ENCODE measurements at regions not wholly inside any gene's neighbourhood (a gene's known extent, or its start where the extent isn't known, plus 50 kb on each side); places are given as distances from the start of the nearest gene placed in this dataset.
"Not testable (repeated sequence)": the region's sequence is repeated elsewhere in the genome, so short reads cannot be mapped to it uniquely, and the experiment has no call there.

- Histone ChIP-seq H3K27me3 (no peaks in the 10 kb centered on the region), H3K9me3 (replicated peaks) (no peaks in the 10 kb centered on the region), H3K4me3 (no peak overlapping the region), H3K4me1 (peaks cover 3% of the 10 kb centered on the region; the same call in 1 of the 2 replicates), H3K36me3 (no peaks in the 10 kb centered on the region), H3K27ac (no peak overlapping the region)
- no peak for DNase-seq
Observed at GRCh38 chr21:38072489-38072888, 156.2 kb upstream of the KCNJ6 start.

DNA sequence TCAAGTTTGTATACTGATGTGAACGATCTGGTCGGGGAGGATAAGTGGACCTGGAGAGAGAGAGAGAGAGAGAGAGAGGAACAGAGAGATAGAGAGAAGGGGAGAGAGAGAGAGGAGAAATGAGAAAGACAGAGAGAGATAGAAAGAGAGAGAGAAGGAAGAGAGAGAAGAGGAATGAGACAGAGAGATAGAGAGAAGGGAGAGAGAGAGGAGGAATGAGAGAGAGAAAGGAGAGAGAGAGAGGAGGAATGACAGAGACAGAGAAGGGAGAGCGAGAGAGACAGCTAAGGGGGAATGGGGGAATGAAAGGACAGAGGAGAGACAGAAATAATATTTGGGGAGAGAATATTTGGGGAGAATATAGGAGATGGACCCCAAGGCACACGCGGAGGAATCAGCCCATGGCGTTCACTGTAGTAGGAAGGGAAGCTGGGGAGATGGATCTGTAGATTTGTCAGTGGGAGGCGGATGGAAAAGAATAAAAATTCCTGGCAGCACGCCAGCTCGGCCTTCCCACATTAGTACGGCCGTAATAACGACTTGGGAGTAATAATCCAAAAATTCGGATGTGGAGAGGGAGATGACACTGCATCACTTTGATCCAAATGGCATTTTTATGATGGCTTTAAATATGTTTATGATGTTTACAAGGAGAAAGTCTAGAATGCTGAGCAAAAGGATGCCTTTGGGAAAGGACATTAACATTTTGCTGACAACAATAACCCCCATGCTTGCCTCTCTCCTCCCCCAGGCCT is 159.8 kb upstream of the KCNJ6 start:
- Histone ChIP-seq H3K4me3 (no peak overlapping the region), H3K36me3 (no peaks in the 10 kb centered on the region), H3K9me3 (replicated peaks) (no peaks in the 10 kb centered on the region), H3K27ac (no peak overlapping the region), H3K4me1 (no peaks in the 10 kb centered on the region), H3K27me3 (no peaks in the 10 kb centered on the region)
- peak in 1 of 2 experiments; percentile 5 for DNase-seq

DNA sequence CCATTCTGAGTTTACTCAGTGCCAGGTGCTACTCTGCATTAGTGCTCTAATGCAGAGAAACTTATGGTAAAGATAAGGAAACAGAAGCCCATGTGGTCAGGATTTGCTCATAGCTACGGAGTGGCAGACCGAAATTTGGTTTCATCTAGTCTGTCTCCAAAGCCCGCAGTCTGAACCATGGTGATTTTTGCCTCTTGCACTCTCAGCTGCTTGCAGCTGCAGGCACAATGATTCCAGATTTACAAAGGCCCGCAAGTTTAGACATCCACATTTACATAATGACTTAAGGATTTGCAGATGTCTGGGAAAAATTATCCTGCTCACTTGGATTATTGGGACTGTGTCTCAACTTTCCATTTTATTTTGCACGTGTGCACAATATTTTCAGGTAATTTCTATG is 161.3 kb upstream of the KCNJ6 start:
- Histone ChIP-seq H3K27me3 (no peaks in the 10 kb centered on the region), H3K9me3 (replicated peaks) (no peaks in the 10 kb centered on the region), H3K4me3 (no peak overlapping the region), H3K4me1 (no peaks in the 10 kb centered on the region), H3K36me3 (no peaks in the 10 kb centered on the region), H3K27ac (no peak overlapping the region)
- DNase-seq, result no peak

- Histone ChIP-seq H3K27me3 (no peaks in the 10 kb centered on the region), H3K4me1 (no peaks in the 10 kb centered on the region), H3K27ac (no peak overlapping the region), H3K4me3 (no peak overlapping the region), H3K9me3 (replicated peaks) (no peaks in the 10 kb centered on the region), H3K36me3 (no peaks in the 10 kb centered on the region)
- DNase-seq, result no peak
Observed at GRCh38 chr21:38080888-38081287, 164.6 kb upstream of the KCNJ6 start.

DNA sequence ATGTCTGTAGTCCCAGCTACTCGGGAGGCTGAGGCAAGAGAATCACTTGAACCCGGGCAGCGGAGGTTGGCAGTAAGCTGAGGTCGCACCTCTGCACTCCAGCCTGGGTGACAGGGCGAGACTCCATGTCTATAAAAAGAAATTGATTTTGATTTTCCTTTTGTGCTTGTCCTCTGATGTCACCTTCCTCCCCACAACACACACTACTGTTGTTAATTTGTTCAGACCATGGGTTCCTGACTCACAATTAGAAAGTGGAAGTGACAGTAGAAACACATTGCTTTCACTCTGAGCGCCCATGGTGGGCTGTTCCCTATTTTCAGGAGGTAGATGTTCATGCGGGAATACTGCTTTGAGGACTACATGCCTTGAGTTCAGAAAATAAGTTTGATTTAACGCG is 165.5 kb upstream of the KCNJ6 start:
- no peak for DNase-seq
- Histone ChIP-seq H3K9me3 (replicated peaks) (no peaks in the 10 kb centered on the region), H3K27ac (no peak overlapping the region), H3K4me1 (no peaks in the 10 kb centered on the region), H3K36me3 (no peaks in the 10 kb centered on the region), H3K4me3 (no peak overlapping the region), H3K27me3 (no peaks in the 10 kb centered on the region)

DNA sequence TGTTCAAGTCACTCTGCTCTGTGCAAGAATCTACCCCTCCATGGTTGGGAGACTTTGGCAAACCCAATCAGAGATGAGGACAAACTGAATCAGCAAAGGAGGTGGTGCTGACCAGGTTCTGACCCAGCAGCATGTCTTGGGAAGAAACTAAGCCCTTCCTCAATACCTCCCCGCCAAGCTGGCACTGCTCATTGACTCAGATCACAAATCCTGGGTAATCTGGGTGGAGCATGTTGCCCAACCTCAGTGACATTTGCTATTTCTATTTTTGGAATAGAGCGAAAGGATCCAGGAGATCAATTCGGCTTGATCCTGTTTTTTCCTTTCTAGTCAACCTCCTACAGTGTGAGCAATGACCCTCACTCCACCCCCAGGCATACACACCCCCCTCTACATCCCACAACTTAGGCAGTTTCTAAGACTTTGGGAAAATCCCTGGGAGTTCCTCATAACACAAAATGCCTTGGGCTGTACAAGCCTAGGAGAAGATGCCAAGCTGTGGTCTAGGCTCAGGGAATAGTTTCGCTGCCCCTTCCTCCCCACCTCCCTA is 166.8 kb upstream of the KCNJ6 start:
- H3K27ac ChIP-seq, result no peak overlapping the region
- no peak for DNase-seq
- no peaks in the 10 kb centered on the region for H3K9me3 ChIP-seq (replicated peaks)
- H3K4me1 ChIP-seq, result no peaks in the 10 kb centered on the region
- no peaks in the 10 kb centered on the region for H3K36me3 ChIP-seq
- no peak overlapping the region for H3K4me3 ChIP-seq
- no peaks in the 10 kb centered on the region for H3K27me3 ChIP-seq

DNA sequence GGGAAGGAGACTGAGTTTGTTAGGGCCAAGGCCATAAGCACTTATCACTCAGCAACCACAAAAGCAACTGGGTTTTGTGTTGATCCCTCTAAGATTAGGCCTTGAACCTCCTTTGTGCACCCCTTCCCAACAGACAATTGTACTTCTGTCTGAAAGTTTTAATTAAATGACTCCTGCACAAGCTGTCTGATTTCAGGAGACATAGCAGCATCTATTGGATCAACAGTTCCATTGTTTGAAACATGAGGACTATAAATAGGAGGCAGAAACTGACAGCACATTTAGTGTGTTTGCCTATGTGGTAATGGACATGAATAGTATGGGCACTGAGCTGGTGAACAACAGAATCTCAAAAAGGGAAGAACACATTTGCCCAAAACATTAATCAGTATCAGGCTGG is 167.3 kb upstream of the KCNJ6 start:
- peak; percentile 6 to 53 for DNase-seq
- Histone ChIP-seq H3K27me3 (no peaks in the 10 kb centered on the region), H3K27ac (no peak overlapping the region), H3K36me3 (no peaks in the 10 kb centered on the region), H3K9me3 (replicated peaks) (no peaks in the 10 kb centered on the region), H3K4me1 (no peaks in the 10 kb centered on the region), H3K4me3 (no peak overlapping the region)

GRCh38 chr21:38086580-38086979 is 170.2 kb upstream of the KCNJ15 start:
- H3K27me3 ChIP-seq, result 0 out of 2 replicates have a peak, but pooled peaks cover 2% of the 10 kb centered on the region
- no peak overlapping the region for H3K27ac ChIP-seq
- no peaks in the 10 kb centered on the region for H3K4me1 ChIP-seq
- H3K9me3 ChIP-seq (replicated peaks), result no peaks in the 10 kb centered on the region
- no peak for DNase-seq
- H3K36me3 ChIP-seq, result no peaks in the 10 kb centered on the region
- H3K4me3 ChIP-seq, result no peak overlapping the region

DNA sequence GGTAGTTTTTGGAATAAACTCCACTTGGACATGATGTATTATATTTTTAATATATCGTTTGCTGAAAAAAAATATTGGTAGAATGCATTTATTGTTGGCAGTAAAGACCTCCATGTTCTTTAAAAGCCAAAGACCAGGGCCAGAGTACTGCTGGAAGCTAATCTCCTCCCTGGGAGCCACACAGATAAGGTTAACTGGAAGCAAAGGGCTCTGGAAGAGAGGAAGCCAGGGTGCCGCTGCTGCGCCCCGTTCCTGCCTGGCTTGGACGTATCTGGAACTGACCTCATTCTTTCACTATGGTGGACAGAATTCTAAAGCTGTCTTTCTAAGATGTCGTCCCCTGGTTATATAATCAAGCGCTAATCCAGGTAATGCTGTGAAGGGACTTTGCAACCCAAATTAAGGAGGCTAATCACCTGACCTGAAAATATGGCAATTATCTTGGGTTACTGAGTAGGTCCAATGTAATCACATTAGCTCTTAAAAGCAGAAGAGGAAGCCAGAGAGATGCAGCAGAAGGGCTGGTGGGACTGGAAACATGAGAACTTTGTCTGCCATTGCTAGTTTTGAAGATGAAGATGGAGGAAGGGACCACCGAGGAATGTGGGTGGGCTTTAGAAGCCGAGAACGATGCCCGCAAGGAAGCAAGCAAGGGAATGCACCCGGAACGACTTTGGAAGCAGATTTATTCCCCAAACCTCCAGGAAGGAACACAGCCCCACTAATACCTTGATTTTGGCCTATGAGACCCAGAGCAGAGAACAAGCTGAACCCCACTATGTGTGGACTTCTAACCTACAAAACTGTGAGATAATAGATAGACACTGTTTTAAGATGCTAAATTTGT is 167.7 kb upstream of the KCNJ15 start:
- no peaks in the 10 kb centered on the region for H3K36me3 ChIP-seq
- H3K9me3 ChIP-seq (replicated peaks), result no peaks in the 10 kb centered on the region
- no peak overlapping the region for H3K27ac ChIP-seq
- no peaks in the 10 kb centered on the region for H3K4me1 ChIP-seq
- no peak for DNase-seq
- H3K27me3 ChIP-seq, result 0 out of 2 replicates have a peak, but pooled peaks cover 2% of the 10 kb centered on the region
- no peak overlapping the region for H3K4me3 ChIP-seq

DNA sequence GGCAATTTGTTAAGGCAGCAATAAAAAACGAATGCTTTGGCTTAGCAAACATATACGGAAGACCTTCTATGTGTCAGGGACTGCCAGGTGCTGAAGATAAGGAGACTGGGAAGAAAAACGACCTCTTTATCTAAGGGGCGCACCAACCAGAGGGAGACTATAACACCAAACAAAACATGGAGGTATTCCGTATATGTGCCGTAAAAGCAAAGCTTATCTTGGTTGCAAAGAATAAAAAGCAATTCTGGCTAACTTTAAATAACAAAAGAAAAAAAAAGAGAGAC is 167.1 kb upstream of the KCNJ15 start:
- no peak overlapping the region for H3K27ac ChIP-seq
- H3K4me3 ChIP-seq, result no peak overlapping the region
- no peaks in the 10 kb centered on the region for H3K4me1 ChIP-seq
- H3K36me3 ChIP-seq, result no peaks in the 10 kb centered on the region
- DNase-seq, result no peak
- 0 out of 2 replicates have a peak, but pooled peaks cover 2% of the 10 kb centered on the region for H3K27me3 ChIP-seq
- H3K9me3 ChIP-seq (replicated peaks), result no peaks in the 10 kb centered on the region

- H3K27me3 ChIP-seq; H3K27ac ChIP-seq; H3K36me3 ChIP-seq; DNase-seq; H3K9me3 ChIP-seq (replicated peaks); H3K4me3 ChIP-seq; H3K4me1 ChIP-seq: not testable (repeated sequence)
Observed at GRCh38 chr21:38091061-38091460, 165.7 kb upstream of the KCNJ15 start.

GRCh38 chr21:38092051-38092450 is 164.7 kb upstream of the KCNJ15 start:
- Histone ChIP-seq H3K27me3 (0 out of 2 replicates have a peak, but pooled peaks cover 2% of the 10 kb centered on the region), H3K9me3 (replicated peaks) (no peaks in the 10 kb centered on the region), H3K36me3 (no peaks in the 10 kb centered on the region), H3K27ac (no peak overlapping the region), H3K4me1 (no peaks in the 10 kb centered on the region), H3K4me3 (no peak overlapping the region)
- no peak for DNase-seq

DNA sequence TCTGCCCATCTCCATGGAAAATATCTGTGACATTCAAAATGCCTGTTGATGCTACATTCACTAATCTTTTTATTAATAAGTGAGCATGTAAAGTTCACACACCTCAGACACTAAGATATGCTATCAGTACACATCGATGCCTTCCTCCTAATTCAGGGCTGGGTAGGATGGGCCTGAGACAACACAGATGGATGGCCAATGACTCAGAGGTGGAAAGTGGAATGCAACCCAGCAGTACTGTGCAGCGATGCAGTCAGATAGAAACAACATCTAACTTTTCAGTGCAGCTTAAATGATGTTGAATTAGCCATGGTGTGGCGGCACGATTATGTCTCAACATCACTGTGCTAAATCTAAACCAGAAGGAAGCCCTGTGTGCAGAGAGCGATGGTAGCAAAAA is 161.6 kb upstream of the KCNJ15 start:
- 0 out of 2 replicates have a peak, but pooled peaks cover 2% of the 10 kb centered on the region for H3K27me3 ChIP-seq
- H3K27ac ChIP-seq, result no peak overlapping the region
- no peaks in the 10 kb centered on the region for H3K9me3 ChIP-seq (replicated peaks)
- H3K36me3 ChIP-seq, result no peaks in the 10 kb centered on the region
- DNase-seq, result no peak
- no peak overlapping the region for H3K4me3 ChIP-seq
- H3K4me1 ChIP-seq, result no peaks in the 10 kb centered on the region

- no peaks in the 10 kb centered on the region for H3K4me1 ChIP-seq
- H3K4me3 ChIP-seq, result no peak overlapping the region
- no peak overlapping the region for H3K27ac ChIP-seq
- DNase-seq, result no peak
- H3K9me3 ChIP-seq (replicated peaks), result no peaks in the 10 kb centered on the region
- no peaks in the 10 kb centered on the region for H3K27me3 ChIP-seq
- no peaks in the 10 kb centered on the region for H3K36me3 ChIP-seq
Observed at GRCh38 chr21:38097789-38098188, 159.0 kb upstream of the KCNJ15 start.

DNA sequence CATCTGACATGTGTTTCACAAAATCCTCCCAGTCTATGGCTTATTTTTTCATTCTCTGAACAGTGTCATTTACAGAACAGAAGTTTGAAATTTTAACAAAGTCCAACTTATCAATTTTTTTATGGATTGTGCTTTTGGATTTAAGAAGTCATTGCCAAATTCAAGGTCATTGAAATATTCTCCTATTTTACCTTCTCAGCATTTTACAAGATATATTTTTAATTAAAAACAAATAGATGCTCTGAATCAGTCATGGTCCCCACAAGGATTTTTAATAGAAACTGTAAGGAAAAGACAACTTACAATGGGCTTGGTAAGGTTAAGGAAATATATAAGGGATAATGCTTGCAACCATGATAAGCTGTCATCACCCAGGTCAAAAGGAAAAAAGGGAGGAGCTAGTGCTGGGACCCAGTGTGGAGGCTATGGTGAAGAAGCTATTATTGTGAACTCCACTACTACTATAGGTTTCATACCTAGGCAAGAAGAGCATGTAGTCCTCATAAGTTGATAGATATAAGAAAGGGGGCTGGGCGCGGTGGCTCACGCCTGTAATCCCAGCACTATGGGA is 144.5 kb upstream of the KCNJ15 start:
- no peaks in the 10 kb centered on the region for H3K27me3 ChIP-seq
- no peaks in the 10 kb centered on the region for H3K36me3 ChIP-seq
- H3K4me1 ChIP-seq, result no peaks in the 10 kb centered on the region
- no peaks in the 10 kb centered on the region for H3K9me3 ChIP-seq (replicated peaks)
- no peak overlapping the region for H3K27ac ChIP-seq
- no peak overlapping the region for H3K4me3 ChIP-seq
- DNase-seq, result no peak

Data from SJCRH30 (cell line).